Stromal cell of bone marrow (primary cell): ENCODE measurements at regions not wholly inside any gene's neighbourhood (a gene's known extent, or its start where the extent isn't known, plus 50 kb on each side); places are given as distances from the start of the nearest gene placed in this dataset.

Experiments
- DNase-seq: peaks from one replicate; pipeline ENCODE4 v3.0.0-alpha.2; 2012; ENCODE audit warnings: low read depth

- no peak for DNase-seq
Measured at GRCh38 chr11:101211407-101211975, 81.9 kb upstream of the PGR start.

DNA sequence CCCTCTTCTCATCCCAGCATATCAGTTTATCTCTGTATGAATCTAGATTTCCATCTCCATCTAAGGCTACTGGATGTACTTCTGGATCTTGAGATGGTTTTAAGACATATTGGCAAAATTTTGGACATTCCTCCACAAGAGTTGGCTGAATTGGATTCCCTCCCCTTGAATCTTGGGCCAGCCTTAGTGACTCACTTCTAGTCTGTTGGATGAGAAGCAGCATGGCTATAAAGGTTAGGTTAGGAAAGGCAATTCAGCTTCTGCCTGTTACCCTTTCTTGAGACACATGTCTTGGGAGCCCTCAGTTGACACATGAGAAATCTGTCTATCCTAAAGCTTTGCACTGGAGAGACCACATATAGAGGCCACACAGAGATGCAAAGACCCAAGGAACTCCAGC is 73.0 kb upstream of the PGR start:
- no peak for DNase-seq

GRCh38 chr11:101199416-101199815 is 69.8 kb upstream of the PGR start:
- DNase-seq, result no peak

GRCh38 chr11:101195294-101195693 is 65.7 kb upstream of the PGR start:
- no peak for DNase-seq

- no peak for DNase-seq
Measured at GRCh38 chr11:101188801-101189200, 59.2 kb upstream of the PGR start.

DNA sequence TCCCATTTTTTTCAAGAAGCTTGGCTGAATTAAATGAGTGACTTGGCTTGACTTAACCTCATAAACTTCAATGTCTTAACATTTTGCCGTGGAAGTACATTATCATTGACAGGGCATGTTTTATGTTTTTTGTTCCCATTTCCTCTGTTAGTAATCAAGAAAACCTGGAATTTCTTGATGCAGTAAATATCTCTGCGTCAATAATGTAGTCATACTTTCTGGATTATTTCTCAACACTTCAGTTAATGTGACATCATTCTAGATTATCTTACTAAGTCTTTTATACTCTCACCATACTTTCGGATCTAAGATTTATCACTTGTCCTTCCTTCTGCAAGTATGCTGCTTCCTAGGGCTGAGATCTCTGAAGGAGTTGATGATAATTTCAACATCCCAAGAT is 58.6 kb upstream of the PGR start:
- no peak for DNase-seq

- no peak for DNase-seq
Measured at GRCh38 chr11:101187748-101188147, 58.1 kb upstream of the PGR start.

- no peak for DNase-seq
Measured at GRCh38 chr11:101185985-101186384, 56.4 kb upstream of the PGR start.

GRCh38 chr11:101182467-101182866 is 52.9 kb upstream of the PGR start:
- no peak for DNase-seq

- DNase-seq, result no peak
Measured at GRCh38 chr11:101180481-101180880, 50.9 kb upstream of the PGR start.
